B cell (primary cell): ENCODE measurements at regions not wholly inside any gene's neighbourhood (a gene's known extent, or its start where the extent isn't known, plus 50 kb on each side); places are given as distances from the start of the nearest gene placed in this dataset.

ENCODE experiments used
- CTCF ChIP-seq: fragments of 200-600 bp; IDR thresholded peaks from one replicate; pipeline ENCODE4 v1.8.0; 2022; ENCODE audit warnings: antibody characterized with exemption, mild to moderate bottlenecking
- EZH2 ChIP-seq: IDR thresholded peaks from 2 replicates; pipeline ENCODE4 v1.6.1; 2012; ENCODE audit warnings: borderline replicate concordance, low read depth, mild to moderate bottlenecking, moderate library complexity, low read length; ENCODE audit not compliant: insufficient read depth, poor library complexity, severe bottlenecking

GRCh38 chr4:141340458-141340857, 119.8 kb downstream of the ZNF330 start:
- no peak for TF ChIP-seq CTCF
- no peak for TF ChIP-seq EZH2
